ENCODE measurements at regions not wholly inside any gene's neighbourhood (a gene's known extent, or its start where the extent isn't known, plus 50 kb on each side); places are given as distances from the start of the nearest gene placed in this dataset.

DNA sequence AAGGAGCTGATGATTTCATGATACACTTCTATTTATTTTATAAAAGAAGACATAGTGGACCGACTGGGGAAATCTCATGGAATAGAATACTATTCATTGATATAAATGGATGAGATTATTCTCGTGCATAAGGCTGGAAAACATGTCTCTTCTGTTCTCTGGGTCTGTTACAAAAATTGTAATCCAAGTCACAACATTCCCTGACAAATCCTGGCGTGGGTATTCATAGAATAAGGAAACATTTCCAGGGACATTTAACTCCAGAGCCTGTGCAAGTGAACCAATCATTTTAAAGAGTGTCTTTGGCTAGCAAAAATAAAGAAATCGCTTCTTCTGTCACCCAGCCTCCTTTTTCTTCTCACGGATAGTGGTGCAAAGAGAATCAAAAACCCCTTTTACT, 1148.5 kb upstream of the AUTS2 start:
- no peaks in the 10 kb centered on the region for H3K27me3 ChIP-seq (ENCODE audit: insufficient read depth, low read length, poor library complexity, severe bottlenecking)
- no peaks in the 10 kb centered on the region for H3K4me1 ChIP-seq (ENCODE audit: insufficient read depth, low read length, poor library complexity, severe bottlenecking)
- H3F3A ChIP-seq (ENCODE audit: low read depth): no peaks in the 10 kb centered on the region
- no peaks in the 10 kb centered on the region for H3K9me2 ChIP-seq (replicated peaks; ENCODE audit: low read depth, low read length)
- H3K79me2 ChIP-seq (ENCODE audit: insufficient read depth, low read length): no peaks in the 10 kb centered on the region
- H3K36me3 ChIP-seq (ENCODE audit: insufficient read depth, low read length): no peaks in the 10 kb centered on the region
- TF ChIP-seq EZH2phosphoT487 (IDR thresholded peaks at IDR 0.05; ENCODE audit: borderline replicate concordance): no peak
- TF ChIP-seq, protein P1, sequence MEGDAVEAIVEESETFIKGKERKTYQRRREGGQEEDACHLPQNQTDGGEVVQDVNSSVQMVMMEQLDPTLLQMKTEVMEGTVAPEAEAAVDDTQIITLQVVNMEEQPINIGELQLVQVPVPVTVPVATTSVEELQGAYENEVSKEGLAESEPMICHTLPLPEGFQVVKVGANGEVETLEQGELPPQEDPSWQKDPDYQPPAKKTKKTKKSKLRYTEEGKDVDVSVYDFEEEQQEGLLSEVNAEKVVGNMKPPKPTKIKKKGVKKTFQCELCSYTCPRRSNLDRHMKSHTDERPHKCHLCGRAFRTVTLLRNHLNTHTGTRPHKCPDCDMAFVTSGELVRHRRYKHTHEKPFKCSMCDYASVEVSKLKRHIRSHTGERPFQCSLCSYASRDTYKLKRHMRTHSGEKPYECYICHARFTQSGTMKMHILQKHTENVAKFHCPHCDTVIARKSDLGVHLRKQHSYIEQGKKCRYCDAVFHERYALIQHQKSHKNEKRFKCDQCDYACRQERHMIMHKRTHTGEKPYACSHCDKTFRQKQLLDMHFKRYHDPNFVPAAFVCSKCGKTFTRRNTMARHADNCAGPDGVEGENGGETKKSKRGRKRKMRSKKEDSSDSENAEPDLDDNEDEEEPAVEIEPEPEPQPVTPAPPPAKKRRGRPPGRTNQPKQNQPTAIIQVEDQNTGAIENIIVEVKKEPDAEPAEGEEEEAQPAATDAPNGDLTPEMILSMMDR (conservative IDR thresholded peaks at IDR 0.05; ENCODE audit: low read length): no peak
- no peak overlapping the region for H3K4me3 ChIP-seq (ENCODE audit: low read length, poor library complexity, severe bottlenecking)
- no peak overlapping the region for H2AFZ ChIP-seq (ENCODE audit: low read length)
- no peaks in the 10 kb centered on the region for H4K20me1 ChIP-seq (ENCODE audit: insufficient read depth, low read length, poor library complexity, severe bottlenecking)
- H3K9me3 ChIP-seq (ENCODE audit: insufficient read depth, low read depth, low read length): no peaks in the 10 kb centered on the region; the same call in 1 of the 2 replicates
- H3K4me2 ChIP-seq (ENCODE audit: low read depth, low read length, poor library complexity, severe bottlenecking): no peak overlapping the region
- no peak overlapping the region for H3K9ac ChIP-seq (ENCODE audit: low read depth, low read length, poor library complexity, severe bottlenecking)

GRCh38 chr7:68454931-68455330, 1143.3 kb upstream of the AUTS2 start:
- Histone ChIP-seq H3K9ac (ENCODE audit: low read depth, low read length, poor library complexity, severe bottlenecking) (no peak overlapping the region), H3K4me2 (ENCODE audit: low read depth, low read length, poor library complexity, severe bottlenecking) (no peak overlapping the region), H3K4me1 (ENCODE audit: insufficient read depth, low read length, poor library complexity, severe bottlenecking) (no peaks in the 10 kb centered on the region), H3K27me3 (ENCODE audit: insufficient read depth, low read length, poor library complexity, severe bottlenecking) (no peaks in the 10 kb centered on the region), H2AFZ (ENCODE audit: low read length) (no peak overlapping the region), H4K20me1 (ENCODE audit: insufficient read depth, low read length, poor library complexity, severe bottlenecking) (no peaks in the 10 kb centered on the region), H3K79me2 (ENCODE audit: insufficient read depth, low read length) (no peaks in the 10 kb centered on the region), H3F3A (ENCODE audit: low read depth) (no peaks in the 10 kb centered on the region), H3K9me2 (replicated peaks; ENCODE audit: low read depth, low read length) (no peaks in the 10 kb centered on the region), H3K36me3 (ENCODE audit: insufficient read depth, low read length) (no peaks in the 10 kb centered on the region), H3K4me3 (ENCODE audit: low read length, poor library complexity, severe bottlenecking) (no peak overlapping the region), H3K9me3 (ENCODE audit: insufficient read depth, low read depth, low read length) (peaks cover 3% of the 10 kb centered on the region; the same call in 1 of the 2 replicates)
- no peak for TF ChIP-seq EZH2phosphoT487 (IDR thresholded peaks at IDR 0.05; ENCODE audit: borderline replicate concordance)
- TF ChIP-seq, protein P1 (conservative IDR thresholded peaks at IDR 0.05; ENCODE audit: low read length): no peak

GRCh38 chr7:68456469-68456868, 1141.8 kb upstream of the AUTS2 start:
- no peaks in the 10 kb centered on the region for H3K79me2 ChIP-seq (ENCODE audit: insufficient read depth, low read length)
- no peaks in the 10 kb centered on the region for H4K20me1 ChIP-seq (ENCODE audit: insufficient read depth, low read length, poor library complexity, severe bottlenecking)

More at GRCh38 chr7:68456469-68456868, 1141.8 kb upstream of the AUTS2 start:
- H2AFZ ChIP-seq (ENCODE audit: low read length): no peak overlapping the region
- H3K9me3 ChIP-seq (ENCODE audit: insufficient read depth, low read depth, low read length): peaks cover 3% of the 10 kb centered on the region; the same call in 1 of the 2 replicates
- H3K4me3 ChIP-seq (ENCODE audit: low read length, poor library complexity, severe bottlenecking): no peak overlapping the region
- no peaks in the 10 kb centered on the region for H3K9me2 ChIP-seq (replicated peaks; ENCODE audit: low read depth, low read length)
- no peaks in the 10 kb centered on the region for H3K4me1 ChIP-seq (ENCODE audit: insufficient read depth, low read length, poor library complexity, severe bottlenecking)
- H3K27me3 ChIP-seq (ENCODE audit: insufficient read depth, low read length, poor library complexity, severe bottlenecking): no peaks in the 10 kb centered on the region
- TF ChIP-seq, protein P1 (conservative IDR thresholded peaks at IDR 0.05; ENCODE audit: low read length): no peak
- TF ChIP-seq EZH2phosphoT487 (IDR thresholded peaks at IDR 0.05; ENCODE audit: borderline replicate concordance): no peak
- H3F3A ChIP-seq (ENCODE audit: low read depth): no peaks in the 10 kb centered on the region
- H3K9ac ChIP-seq (ENCODE audit: low read depth, low read length, poor library complexity, severe bottlenecking): no peak overlapping the region
- H3K36me3 ChIP-seq (ENCODE audit: insufficient read depth, low read length): no peaks in the 10 kb centered on the region
- H3K4me2 ChIP-seq (ENCODE audit: low read depth, low read length, poor library complexity, severe bottlenecking): no peak overlapping the region
